ENCODE measurements at regions not wholly inside any gene's neighbourhood (a gene's known extent, or its start where the extent isn't known, plus 50 kb on each side); places are given as distances from the start of the nearest gene placed in this dataset.

GRCh38 chr12:126862500-126862899, 1404.5 kb upstream of the TMEM132C start:
- TF ChIP-seq EZH2 (IDR thresholded peaks at IDR 0.05; ENCODE audit: low read length, unreplicated experiment) (no peak), CTCF (conservative IDR thresholded peaks at IDR 0.05; ENCODE audit: low read depth, low read length) (no peak), EZH2phosphoT487 (IDR thresholded peaks at IDR 0.05; ENCODE audit: borderline replicate concordance, low read length) (no peak)

All from PC-3 (cell line).